Brain microvascular endothelial cell (primary cell): ENCODE measurements at regions not wholly inside any gene's neighbourhood (a gene's known extent, or its start where the extent isn't known, plus 50 kb on each side); places are given as distances from the start of the nearest gene placed in this dataset.

Experiments used
- DNase-seq: peaks from one replicate; pipeline ENCODE4 v3.0.0-alpha.2; 2020
- H3K27ac ChIP-seq: fragments of 250-450 bp; sonication (Bioruptor Pico); 2 replicates; pipeline ENCODE4 v1.5.1; 2020; ENCODE audit warnings: mild to moderate bottlenecking, moderate library complexity
- H3K27me3 ChIP-seq: fragments of 250-450 bp; sonication (Bioruptor Pico); replicated peaks from 2 replicates; pipeline ENCODE4 v1.5.1; 2020; ENCODE audit warnings: mild to moderate bottlenecking
- H3K36me3 ChIP-seq: fragments of 250-450 bp; sonication (Bioruptor Pico); replicated peaks from 2 replicates; pipeline ENCODE4 v1.5.1; 2020; ENCODE audit warnings: mild to moderate bottlenecking
- H3K4me3 ChIP-seq: 2 replicates; pipeline ENCODE4 v1.5.1; 2011; ENCODE audit warnings: low read depth, mild to moderate bottlenecking, control low read depth, low read length, moderate library complexity
- in situ Hi-C: cut with HindIII; loops from 2 replicates; pipeline ENCODE4 v1.10.0; 2017; ENCODE audit warnings: low sequenced_read_pairs, low pct_ligation_motif_present
- TF ChIP-seq, protein P1 (sequence below): IDR thresholded peaks from 2 replicates; pipeline ENCODE4 v1.5.1; 2011; ENCODE audit warnings: low read depth, mild to moderate bottlenecking, moderate library complexity, low read length, control low read depth, inconsistent platforms; ENCODE audit errors: missing control alignments

- H3K36me3 ChIP-seq = no peaks in the 10 kb centered on the region
- no peak for DNase-seq
- in situ Hi-C loops = no loop called here
Observed at GRCh38 chr21:39066829-39067780, 116.1 kb downstream of the PSMG1 start.

DNA sequence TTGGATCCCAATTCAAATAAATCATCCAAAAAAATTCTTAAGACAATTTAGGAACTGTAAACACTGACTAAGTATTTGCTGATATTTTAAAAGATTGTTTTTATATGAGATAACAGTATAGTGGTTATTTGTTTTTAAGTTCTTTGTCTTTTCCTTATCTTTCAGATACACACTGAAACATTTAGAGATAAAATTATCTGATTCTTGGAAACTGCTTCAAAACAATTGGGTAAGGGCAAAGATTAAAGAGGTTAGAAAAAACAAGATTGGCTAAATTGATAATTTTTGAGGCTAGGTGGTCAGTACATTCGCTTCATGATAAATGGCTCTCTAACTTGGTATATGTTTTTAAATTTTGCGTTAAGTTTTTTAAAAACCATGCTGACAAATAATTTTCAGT, 117.3 kb downstream of the PSMG1 start:
- H3K27me3 ChIP-seq = no peaks in the 10 kb centered on the region
- DNase-seq = no peak
- no peaks in the 10 kb centered on the region for H3K36me3 ChIP-seq
- H3K4me3 ChIP-seq = no peak overlapping the region
- TF ChIP-seq, protein P1, sequence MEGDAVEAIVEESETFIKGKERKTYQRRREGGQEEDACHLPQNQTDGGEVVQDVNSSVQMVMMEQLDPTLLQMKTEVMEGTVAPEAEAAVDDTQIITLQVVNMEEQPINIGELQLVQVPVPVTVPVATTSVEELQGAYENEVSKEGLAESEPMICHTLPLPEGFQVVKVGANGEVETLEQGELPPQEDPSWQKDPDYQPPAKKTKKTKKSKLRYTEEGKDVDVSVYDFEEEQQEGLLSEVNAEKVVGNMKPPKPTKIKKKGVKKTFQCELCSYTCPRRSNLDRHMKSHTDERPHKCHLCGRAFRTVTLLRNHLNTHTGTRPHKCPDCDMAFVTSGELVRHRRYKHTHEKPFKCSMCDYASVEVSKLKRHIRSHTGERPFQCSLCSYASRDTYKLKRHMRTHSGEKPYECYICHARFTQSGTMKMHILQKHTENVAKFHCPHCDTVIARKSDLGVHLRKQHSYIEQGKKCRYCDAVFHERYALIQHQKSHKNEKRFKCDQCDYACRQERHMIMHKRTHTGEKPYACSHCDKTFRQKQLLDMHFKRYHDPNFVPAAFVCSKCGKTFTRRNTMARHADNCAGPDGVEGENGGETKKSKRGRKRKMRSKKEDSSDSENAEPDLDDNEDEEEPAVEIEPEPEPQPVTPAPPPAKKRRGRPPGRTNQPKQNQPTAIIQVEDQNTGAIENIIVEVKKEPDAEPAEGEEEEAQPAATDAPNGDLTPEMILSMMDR = no peak
- in situ Hi-C loops = no loop called here
- no peak overlapping the region for H3K27ac ChIP-seq

More at GRCh38 chr21:39066829-39067780, 116.1 kb downstream of the PSMG1 start:
- Histone ChIP-seq H3K27ac (no peak overlapping the region), H3K27me3 (no peaks in the 10 kb centered on the region), H3K4me3 (no peak overlapping the region)
- TF ChIP-seq, protein P1 = no peak

GRCh38 chr21:39064325-39065012, 118.8 kb downstream of the PSMG1 start:
- TF ChIP-seq, protein P1 = no peak
- Histone ChIP-seq H3K27ac (no peak overlapping the region), H3K4me3 (no peak overlapping the region), H3K27me3 (no peaks in the 10 kb centered on the region), H3K36me3 (no peaks in the 10 kb centered on the region)
- no peak for DNase-seq
- in situ Hi-C loops = no loop called here

DNA sequence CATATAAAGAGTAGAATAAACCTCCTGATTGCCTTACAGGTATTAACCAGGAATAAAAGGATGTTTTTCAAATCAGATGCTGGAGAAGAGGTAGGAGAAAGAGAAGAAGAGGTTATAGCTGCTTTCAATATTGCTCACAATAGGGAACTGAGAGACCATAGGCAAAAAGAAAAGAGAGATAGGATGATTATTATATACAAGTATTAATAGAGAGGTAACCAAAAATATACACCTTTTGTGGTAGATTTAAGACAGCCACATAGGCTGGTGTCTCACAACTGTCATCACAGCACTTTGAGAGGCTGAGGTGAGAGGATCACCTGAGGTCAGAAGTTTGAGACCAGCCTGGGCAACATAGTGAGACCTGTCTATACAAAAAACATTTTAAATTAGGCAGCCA, 119.7 kb downstream of the PSMG1 start:
- in situ Hi-C loops = no loop called here
- Histone ChIP-seq H3K4me3 (no peak overlapping the region), H3K27ac (no peak overlapping the region), H3K27me3 (no peaks in the 10 kb centered on the region), H3K36me3 (no peaks in the 10 kb centered on the region)
- no peak for DNase-seq
- TF ChIP-seq, protein P1 = no peak

DNA sequence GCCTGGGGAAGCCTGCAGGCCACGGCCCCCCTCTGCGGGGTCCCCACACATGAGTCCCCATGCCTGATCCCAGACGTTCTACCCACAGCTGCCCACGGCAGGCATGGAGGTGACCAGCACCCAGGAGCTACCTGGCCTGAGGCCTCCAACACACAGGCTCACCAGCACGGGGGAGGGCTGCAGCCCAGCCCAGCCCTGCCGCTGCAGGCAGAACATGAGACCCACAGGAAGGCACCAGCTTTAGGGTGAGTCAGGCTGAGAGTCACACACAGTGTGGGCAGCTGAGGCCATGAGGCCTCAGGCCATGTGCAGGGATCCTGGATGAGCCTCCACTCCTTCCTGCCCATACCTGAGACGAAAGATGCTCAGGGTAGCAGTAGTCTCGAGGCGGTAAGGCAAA, 121.1 kb downstream of the PSMG1 start:
- DNase-seq = no peak

More for the DNA sequence above, 121.1 kb downstream of the PSMG1 start:
- Histone ChIP-seq H3K4me3 (no peak overlapping the region), H3K36me3 (no peaks in the 10 kb centered on the region), H3K27ac (no peak overlapping the region), H3K27me3 (no peaks in the 10 kb centered on the region)
- TF ChIP-seq, protein P1 = no peak
- in situ Hi-C loops = no loop called here
